ENCODE measurements at regions not wholly inside any gene's neighbourhood (a gene's known extent, or its start where the extent isn't known, plus 50 kb on each side); places are given as distances from the start of the nearest gene placed in this dataset.

- no peak overlapping the region for H3K27ac Mint-ChIP-seq
- H3K4me3 Mint-ChIP-seq: no peak overlapping the region
- H3K27me3 Mint-ChIP-seq (ENCODE audit: low read depth in 3 of 3): peaks cover 0 to 4% (median 1%) of the 10 kb centered on the region in 3 donors
- no peak for DNase-seq
- Histone ChIP-seq H3K27me3 (ENCODE audit: control insufficient read depth in 2 of 2, insufficient read depth in 2 of 2, low read length in 2 of 2) (no peaks in the 10 kb centered on the region), H3K4me2 (replicated peaks; ENCODE audit: extremely low read depth, low read length, poor library complexity, severe bottlenecking) (no peak overlapping the region), H3K4me3 (replicated peaks in 1 of 3; ENCODE audit: low read depth in 2 of 3, low read length in 3 of 3) (no peak overlapping the region), H3K4me1 (ENCODE audit: control insufficient read depth in 1 of 2, insufficient read depth in 2 of 2, low read length in 2 of 2) (no peaks in the 10 kb centered on the region), H3K9me3 (replicated peaks in 1 of 2; ENCODE audit: control insufficient read depth in 1 of 2, insufficient read depth in 1 of 2, low read length in 2 of 2) (no peaks in the 10 kb centered on the region), H3K9ac (ENCODE audit: insufficient read depth, low read length, poor library complexity, severe bottlenecking) (no peak overlapping the region), H3K36me3 (replicated peaks in 1 of 2; ENCODE audit: control insufficient read depth in 1 of 2, insufficient read depth in 2 of 2, low read length in 2 of 2) (no peaks in the 10 kb centered on the region), H3K27ac (ENCODE audit: low read depth in 1 of 2, low read length in 2 of 2) (no peak overlapping the region), H3K79me2 (ENCODE audit: insufficient read depth, low read length) (no peaks in the 10 kb centered on the region), H2AFZ (ENCODE audit: insufficient read depth, low read depth, low read length, poor library complexity, severe bottlenecking) (no peak overlapping the region), H4K20me1 (ENCODE audit: insufficient read depth, low read length) (no peaks in the 10 kb centered on the region)
- no peaks in the 10 kb centered on the region for H3K4me1 Mint-ChIP-seq
- peaks cover 0 to 7% (median 2%) of the 10 kb centered on the region in 7 donors for H3K9me3 Mint-ChIP-seq
- no peak for TF ChIP-seq CTCF (IDR thresholded peaks at IDR 0.05)
- intact Hi-C loops (cut with micrococcal nuclease): no loop called here
- no peaks in the 10 kb centered on the region for H3K36me3 Mint-ChIP-seq
These were observed 670.6 kb downstream of the DHX35 start for GRCh38 chr20:39632757-39633156.

- Histone ChIP-seq H3K4me2 (replicated peaks; ENCODE audit: extremely low read depth, low read length, poor library complexity, severe bottlenecking) (no peak overlapping the region), H3K27me3 (ENCODE audit: control insufficient read depth in 2 of 2, insufficient read depth in 2 of 2, low read length in 2 of 2) (no peaks in the 10 kb centered on the region), H2AFZ (ENCODE audit: insufficient read depth, low read depth, low read length, poor library complexity, severe bottlenecking) (no peak overlapping the region), H4K20me1 (ENCODE audit: insufficient read depth, low read length) (no peaks in the 10 kb centered on the region), H3K27ac (ENCODE audit: low read depth in 1 of 2, low read length in 2 of 2) (no peak overlapping the region), H3K4me1 (ENCODE audit: control insufficient read depth in 1 of 2, insufficient read depth in 2 of 2, low read length in 2 of 2) (no peaks in the 10 kb centered on the region), H3K4me3 (replicated peaks in 1 of 3; ENCODE audit: low read depth in 2 of 3, low read length in 3 of 3) (no peak overlapping the region), H3K9me3 (replicated peaks in 1 of 2; ENCODE audit: control insufficient read depth in 1 of 2, insufficient read depth in 1 of 2, low read length in 2 of 2) (no peaks in the 10 kb centered on the region), H3K36me3 (replicated peaks in 1 of 2; ENCODE audit: control insufficient read depth in 1 of 2, insufficient read depth in 2 of 2, low read length in 2 of 2) (no peaks in the 10 kb centered on the region), H3K9ac (ENCODE audit: insufficient read depth, low read length, poor library complexity, severe bottlenecking) (no peak overlapping the region), H3K79me2 (ENCODE audit: insufficient read depth, low read length) (no peaks in the 10 kb centered on the region)
- Mint-ChIP-seq H3K4me3 (no peak overlapping the region), H3K36me3 (no peaks in the 10 kb centered on the region), H3K9me3 (peaks cover 0 to 7% (median 2%) of the 10 kb centered on the region in 7 donors), H3K27me3 (ENCODE audit: low read depth in 3 of 3) (peaks cover 0 to 4% (median 1%) of the 10 kb centered on the region in 3 donors), H3K27ac (no peak overlapping the region), H3K4me1 (no peaks in the 10 kb centered on the region)
- no peak for TF ChIP-seq CTCF (IDR thresholded peaks at IDR 0.05)
- intact Hi-C loops (cut with micrococcal nuclease): no loop called here
- DNase-seq: no peak
These were observed 670.0 kb downstream of the DHX35 start for GRCh38 chr20:39632176-39632575.
